Activated naive CD4-positive, alpha-beta T cell treated with anti-CD3 and anti-CD28 coated beads, Interleukin-2, amount 50 U/mL, for 24 hours (primary cell): ENCODE measurements at regions not wholly inside any gene's neighbourhood (a gene's known extent, or its start where the extent isn't known, plus 50 kb on each side); places are given as distances from the start of the nearest gene placed in this dataset.

ENCODE experiments used
- H3K27ac Mint-ChIP-seq: one replicate; pipeline ENCODE4 v1.8.0; 2021; ENCODE audit warnings: mild to moderate bottlenecking, mixed read lengths
- H3K27me3 Mint-ChIP-seq: one replicate; pipeline ENCODE4 v1.8.0; 2021; ENCODE audit warnings: mixed read lengths
- H3K36me3 Mint-ChIP-seq: one replicate; pipeline ENCODE4 v1.8.0; 2021; ENCODE audit warnings: mixed read lengths
- H3K4me1 Mint-ChIP-seq: one replicate; pipeline ENCODE4 v1.8.0; 2021; ENCODE audit warnings: mixed read lengths
- H3K4me3 Mint-ChIP-seq: one replicate; pipeline ENCODE4 v1.8.0; 2021; ENCODE audit warnings: mild to moderate bottlenecking, mixed read lengths
- H3K9me3 Mint-ChIP-seq: one replicate; pipeline ENCODE4 v1.8.0; 2021; ENCODE audit warnings: mixed read lengths

- Mint-ChIP-seq H3K27ac (no peak overlapping the region), H3K9me3 (no peaks in the 10 kb centered on the region), H3K4me3 (no peak overlapping the region)
Observed at GRCh38 chr5:173667702-173668101, 51.3 kb upstream of the BOD1 start.

GRCh38 chr5:173668245-173668800 lies 51.9 kb upstream of the BOD1 start:
- Mint-ChIP-seq H3K9me3 (no peaks in the 10 kb centered on the region), H3K4me1 (no peaks in the 10 kb centered on the region), H3K36me3 (no peaks in the 10 kb centered on the region), H3K27ac (no peak overlapping the region), H3K4me3 (no peak overlapping the region), H3K27me3 (peaks cover 3% of the 10 kb centered on the region)

More at GRCh38 chr5:173667702-173668101, 51.3 kb upstream of the BOD1 start:
- Mint-ChIP-seq H3K4me1 (no peaks in the 10 kb centered on the region), H3K27me3 (peaks cover 3% of the 10 kb centered on the region), H3K36me3 (no peaks in the 10 kb centered on the region)

- no peak overlapping the region for H3K27ac Mint-ChIP-seq
- no peaks in the 10 kb centered on the region for H3K36me3 Mint-ChIP-seq
- no peak overlapping the region for H3K4me3 Mint-ChIP-seq
- peaks cover 3% of the 10 kb centered on the region for H3K27me3 Mint-ChIP-seq
- H3K9me3 Mint-ChIP-seq = no peaks in the 10 kb centered on the region
- no peaks in the 10 kb centered on the region for H3K4me1 Mint-ChIP-seq
Observed at GRCh38 chr5:173668910-173669309, 52.5 kb upstream of the BOD1 start.

GRCh38 chr5:173669483-173669882 lies 53.0 kb upstream of the BOD1 start:
- H3K27me3 Mint-ChIP-seq = peaks cover 3% of the 10 kb centered on the region
- H3K27ac Mint-ChIP-seq = no peak overlapping the region
- H3K4me3 Mint-ChIP-seq = no peak overlapping the region
- no peaks in the 10 kb centered on the region for H3K4me1 Mint-ChIP-seq
- H3K36me3 Mint-ChIP-seq = no peaks in the 10 kb centered on the region
- no peaks in the 10 kb centered on the region for H3K9me3 Mint-ChIP-seq

GRCh38 chr5:173670130-173670651 lies 53.7 kb upstream of the BOD1 start:
- Mint-ChIP-seq H3K4me1 (no peaks in the 10 kb centered on the region), H3K27ac (no peak overlapping the region), H3K4me3 (no peak overlapping the region), H3K9me3 (no peaks in the 10 kb centered on the region), H3K27me3 (peaks cover 3% of the 10 kb centered on the region), H3K36me3 (no peaks in the 10 kb centered on the region)

- H3K36me3 Mint-ChIP-seq = no peaks in the 10 kb centered on the region
- no peak overlapping the region for H3K4me3 Mint-ChIP-seq
- H3K4me1 Mint-ChIP-seq = no peaks in the 10 kb centered on the region
- H3K9me3 Mint-ChIP-seq = no peaks in the 10 kb centered on the region
- peaks cover 3% of the 10 kb centered on the region for H3K27me3 Mint-ChIP-seq
- H3K27ac Mint-ChIP-seq = no peak overlapping the region
Observed at GRCh38 chr5:173670791-173671120, 54.3 kb upstream of the BOD1 start.

GRCh38 chr5:173671121-173671949 lies 54.9 kb upstream of the BOD1 start:
- no peaks in the 10 kb centered on the region for H3K9me3 Mint-ChIP-seq

GRCh38 chr5:173672166-173672565 lies 55.7 kb upstream of the BOD1 start:
- Mint-ChIP-seq H3K27ac (no peak overlapping the region), H3K9me3 (no peaks in the 10 kb centered on the region), H3K4me1 (no peaks in the 10 kb centered on the region), H3K4me3 (no peak overlapping the region), H3K27me3 (peaks cover 3% of the 10 kb centered on the region), H3K36me3 (no peaks in the 10 kb centered on the region)

More at GRCh38 chr5:173671121-173671949, 54.9 kb upstream of the BOD1 start:
- Mint-ChIP-seq H3K36me3 (no peaks in the 10 kb centered on the region), H3K27ac (no peak overlapping the region), H3K4me1 (no peaks in the 10 kb centered on the region), H3K27me3 (peaks cover 3% of the 10 kb centered on the region), H3K4me3 (no peak overlapping the region)

GRCh38 chr5:173672891-173673290 lies 56.4 kb upstream of the BOD1 start:
- no peaks in the 10 kb centered on the region for H3K36me3 Mint-ChIP-seq
- H3K4me1 Mint-ChIP-seq = no peaks in the 10 kb centered on the region
- H3K9me3 Mint-ChIP-seq = no peaks in the 10 kb centered on the region
- H3K27ac Mint-ChIP-seq = no peak overlapping the region
- no peak overlapping the region for H3K4me3 Mint-ChIP-seq
- peaks cover 3% of the 10 kb centered on the region for H3K27me3 Mint-ChIP-seq

- H3K4me1 Mint-ChIP-seq = no peaks in the 10 kb centered on the region
- H3K36me3 Mint-ChIP-seq = no peaks in the 10 kb centered on the region
- H3K27me3 Mint-ChIP-seq = peaks cover 3% of the 10 kb centered on the region
- no peak overlapping the region for H3K27ac Mint-ChIP-seq
- H3K4me3 Mint-ChIP-seq = no peak overlapping the region
- H3K9me3 Mint-ChIP-seq = no peaks in the 10 kb centered on the region
Observed at GRCh38 chr5:173673295-173674101, 57.0 kb upstream of the BOD1 start.

- no peaks in the 10 kb centered on the region for H3K36me3 Mint-ChIP-seq
Observed at GRCh38 chr5:173675287-173675996, 59.0 kb upstream of the BOD1 start.

GRCh38 chr5:173676375-173676774 lies 59.9 kb upstream of the BOD1 start:
- H3K36me3 Mint-ChIP-seq = no peaks in the 10 kb centered on the region
- H3K9me3 Mint-ChIP-seq = no peaks in the 10 kb centered on the region
- no peaks in the 10 kb centered on the region for H3K4me1 Mint-ChIP-seq
- H3K27ac Mint-ChIP-seq = no peak overlapping the region
- peaks cover 2% of the 10 kb centered on the region for H3K27me3 Mint-ChIP-seq
- no peak overlapping the region for H3K4me3 Mint-ChIP-seq

More at GRCh38 chr5:173675287-173675996, 59.0 kb upstream of the BOD1 start:
- no peaks in the 10 kb centered on the region for H3K9me3 Mint-ChIP-seq
- H3K4me3 Mint-ChIP-seq = no peak overlapping the region
- H3K4me1 Mint-ChIP-seq = no peaks in the 10 kb centered on the region
- peaks cover 3% of the 10 kb centered on the region for H3K27me3 Mint-ChIP-seq
- H3K27ac Mint-ChIP-seq = no peak overlapping the region

- Mint-ChIP-seq H3K9me3 (no peaks in the 10 kb centered on the region), H3K36me3 (no peaks in the 10 kb centered on the region), H3K4me1 (no peaks in the 10 kb centered on the region), H3K4me3 (no peak overlapping the region), H3K27me3 (peaks cover 2% of the 10 kb centered on the region), H3K27ac (no peak overlapping the region)
Observed at GRCh38 chr5:173677125-173677672, 60.7 kb upstream of the BOD1 start.

GRCh38 chr5:173679909-173680630 lies 63.6 kb upstream of the BOD1 start:
- Mint-ChIP-seq H3K27ac (no peak overlapping the region), H3K4me3 (no peak overlapping the region), H3K4me1 (no peaks in the 10 kb centered on the region), H3K36me3 (no peaks in the 10 kb centered on the region), H3K27me3 (no peaks in the 10 kb centered on the region), H3K9me3 (no peaks in the 10 kb centered on the region)
